HG03097 (cell line): ENCODE measurements at regions not wholly inside any gene's neighbourhood (a gene's known extent, or its start where the extent isn't known, plus 50 kb on each side); places are given as distances from the start of the nearest gene placed in this dataset.
A peak's percentile ranks its signal among the peaks of the same experiment; 100 is the strongest.
"Not testable (repeated sequence)": the region's sequence is repeated elsewhere in the genome, so short reads cannot be mapped to it uniquely, and the experiment has no call there.

Source experiments
- ATAC-seq: cut with Tn5 transposase; IDR thresholded peaks from one replicate; pipeline ENCODE4 v1.9.1; 2021; ENCODE audit not compliant: unreplicated experiment, low FRiP score

GRCh38 chr14:49036266-49036665, 549.9 kb downstream of the RPS29 start:
- ATAC-seq = no peak

- ATAC-seq = no peak
Measured at GRCh38 chr14:49033131-49033530, 553.0 kb downstream of the RPS29 start.

- ATAC-seq = not testable (repeated sequence)
Measured at GRCh38 chr14:49031710-49032109, 554.5 kb downstream of the RPS29 start.

GRCh38 chr14:49019467-49020115, 566.6 kb downstream of the RPS29 start:
- peak; percentile 76 for ATAC-seq

- ATAC-seq = no peak
Measured at GRCh38 chr14:49017447-49017846, 568.7 kb downstream of the RPS29 start.

- no peak for ATAC-seq
Measured at GRCh38 chr14:49016381-49016780, 569.8 kb downstream of the RPS29 start.

GRCh38 chr14:49014476-49014875, 571.7 kb downstream of the RPS29 start:
- ATAC-seq = no peak

GRCh38 chr14:49008363-49008762, 577.8 kb downstream of the RPS29 start:
- ATAC-seq = no peak

GRCh38 chr14:48991141-48991540, 595.0 kb downstream of the RPS29 start:
- no peak for ATAC-seq

GRCh38 chr14:48983351-48983888, 602.8 kb downstream of the RPS29 start:
- no peak for ATAC-seq

- ATAC-seq = no peak
Measured at GRCh38 chr14:48974994-48975393, 611.2 kb downstream of the RPS29 start.

GRCh38 chr14:48973151-48973550, 613.0 kb downstream of the RPS29 start:
- no peak for ATAC-seq

GRCh38 chr14:48970943-48971342, 615.2 kb downstream of the RPS29 start:
- ATAC-seq = no peak

GRCh38 chr14:48967419-48967818, 618.8 kb downstream of the RPS29 start:
- no peak for ATAC-seq

GRCh38 chr14:48963231-48963790, 622.9 kb downstream of the RPS29 start:
- no peak for ATAC-seq

GRCh38 chr14:48957486-48957885, 628.7 kb downstream of the RPS29 start:
- no peak for ATAC-seq

GRCh38 chr14:48955857-48956256, 630.3 kb downstream of the RPS29 start:
- no peak for ATAC-seq

- no peak for ATAC-seq
Measured at GRCh38 chr14:48954446-48954845, 631.7 kb downstream of the RPS29 start.

- no peak for ATAC-seq
Measured at GRCh38 chr14:48944809-48945208, 641.4 kb downstream of the RPS29 start.

- ATAC-seq = no peak
Measured at GRCh38 chr14:48943913-48944312, 642.3 kb downstream of the RPS29 start.

GRCh38 chr14:48937541-48938195, 648.5 kb downstream of the RPS29 start:
- no peak for ATAC-seq

GRCh38 chr14:48936849-48937248, 649.3 kb downstream of the RPS29 start:
- no peak for ATAC-seq
